SK-N-SH (cell line): ENCODE measurements at regions not wholly inside any gene's neighbourhood (a gene's known extent, or its start where the extent isn't known, plus 50 kb on each side); places are given as distances from the start of the nearest gene placed in this dataset.

ENCODE experiments used
- CTCF ChIA-PET: fragments of 300-600, 350-600 bp; formaldehyde crosslinking; extraction: SDS; loops from one replicate; lab custom pipeline; 2021; lab: Yijun Ruan, JAX
- POLR2A ChIA-PET: fragments of 350-600 bp; sonication (Branson Sonifier 250); formaldehyde crosslinking; extraction: SDS; loops from one replicate; lab custom pipeline; 2020; ENCODE audit warnings: antibody characterized with exemption, inconsistent platforms; lab: Yijun Ruan, JAX
- DNase-seq: peaks from one replicate; pipeline ENCODE4 v3.0.0; 2012
- H2AFZ ChIP-seq: fragments of 200-600 bp; sonication (generic); 2 replicates; pipeline ENCODE4 v1.8.1; 2016; ENCODE audit warnings: antibody characterized with exemption, mild to moderate bottlenecking, low read depth
- H3F3A ChIP-seq: fragments of 200-600 bp; sonication (generic); replicated peaks from 2 replicates; pipeline ENCODE3; 2016; ENCODE audit warnings: antibody characterized with exemption, mild to moderate bottlenecking; ENCODE audit not compliant: insufficient read depth
- H3K27ac ChIP-seq, 2 experiments: fragments of 200-500 bp in 1 of 2; fragments of 200-600 bp in 1 of 2; sonication (Bioruptor generic) in 1 of 2; sonication (generic), shearing (Covaris generic) in 1 of 2; 2 replicates each; pipeline versions ENCODE4 v1.5.1 to v1.6.1; 2014 to 2016; ENCODE audit warnings: low read depth in 2 of 2, inconsistent platforms in 1 of 2, low read length in 1 of 2, mild to moderate bottlenecking in 1 of 2, mixed read lengths in 1 of 2
- H3K27me3 ChIP-seq: fragments of 200-600 bp; sonication (generic), shearing (Covaris generic); 2 replicates; pipeline ENCODE4 v1.6.1; 2016; ENCODE audit warnings: mixed run types; ENCODE audit not compliant: insufficient read depth
- H3K36me3 ChIP-seq, 2 experiments: fragments of 200-500 bp in 1 of 2; fragments of 200-600 bp in 1 of 2; sonication (Bioruptor generic) in 1 of 2; sonication (generic) in 1 of 2; replicated peaks in 1 of 2; 2 replicates each; pipeline versions ENCODE3 to v1.5.1; 2014 to 2016; ENCODE audit warnings: low read length in 1 of 2, mild to moderate bottlenecking in 1 of 2; ENCODE audit not compliant: insufficient read depth in 2 of 2, control insufficient read depth in 1 of 2
- H3K4me1 ChIP-seq, 2 experiments: fragments of 200-500 bp in 1 of 2; fragments of 200-600 bp in 1 of 2; sonication (Bioruptor generic) in 1 of 2; sonication (generic), shearing (Covaris generic) in 1 of 2; 2 replicates each; pipeline versions ENCODE4 v1.5.1 to v1.6.1; 2014 to 2016; ENCODE audit warnings: low read depth in 1 of 2, low read length in 1 of 2, mixed run types in 1 of 2; ENCODE audit not compliant: insufficient read depth in 2 of 2, control insufficient read depth in 1 of 2
- H3K4me2 ChIP-seq: fragments of 200-600 bp; sonication (generic), shearing (Covaris generic); 2 replicates; pipeline ENCODE4 v1.6.1; 2017; ENCODE audit warnings: mixed run types
- H3K4me3 ChIP-seq, 2 experiments: fragments of 200-500 bp in 1 of 2; fragments of 200-600 bp in 1 of 2; sonication (Bioruptor generic) in 1 of 2; sonication (generic), shearing (Covaris generic) in 1 of 2; 2 replicates each; pipeline versions ENCODE4 v1.5.1 to v1.8.1; 2014 to 2016; ENCODE audit warnings: low read depth in 2 of 2, inconsistent platforms in 1 of 2, low read length in 1 of 2, mild to moderate bottlenecking in 1 of 2, mixed read lengths in 1 of 2, moderate library complexity in 1 of 2
- H3K79me2 ChIP-seq: fragments of 200-600 bp; sonication (generic); 2 replicates; pipeline ENCODE4 v1.8.1; 2017; ENCODE audit warnings: mild to moderate bottlenecking; ENCODE audit not compliant: insufficient read depth
- H3K9ac ChIP-seq: fragments of 200-600 bp; sonication (generic); 2 replicates; pipeline ENCODE4 v1.6.1; 2017; ENCODE audit warnings: mixed run types
- H3K9me2 ChIP-seq: fragments of 200-600 bp; sonication (generic); 2 replicates; pipeline ENCODE4 v1.6.1; 2017; ENCODE audit warnings: mixed run types
- H3K9me3 ChIP-seq: fragments of 200-600 bp; sonication (generic); 2 replicates; pipeline ENCODE4 v1.6.1; 2017; ENCODE audit warnings: mixed run types, mild to moderate bottlenecking, moderate library complexity
- H4K20me1 ChIP-seq: fragments of 200-600 bp; sonication (generic); 2 replicates; pipeline ENCODE4 v1.6.1; 2017; ENCODE audit warnings: mild to moderate bottlenecking, mixed run types; ENCODE audit not compliant: insufficient read depth
- CTCF ChIP-seq: fragments of 200-600 bp; sonication (generic); IDR thresholded peaks from 2 replicates; pipeline ENCODE4 v1.6.1; 2017; ENCODE audit warnings: antibody characterized with exemption, mild to moderate bottlenecking, moderate library complexity
- EP300 ChIP-seq, 2 experiments: IDR thresholded peaks; 2 replicates each; pipeline versions ENCODE4 v1.4.0 to v1.6.1; 2012; ENCODE audit warnings: borderline replicate concordance in 1 of 2, low read depth in 1 of 2, low read length in 1 of 2
- FOSL2 ChIP-seq: IDR thresholded peaks from 2 replicates; pipeline ENCODE4 v1.4.0; 2012; ENCODE audit warnings: low read depth, mild to moderate bottlenecking, moderate library complexity, borderline replicate concordance
- FOXJ3 ChIP-seq: sonication (generic); formaldehyde crosslinking; IDR thresholded peaks from 2 replicates; pipeline ENCODE4 v1.5.1; 2020; ENCODE audit warnings: mild to moderate bottlenecking, missing genetic modification reagents
- FOXM1 ChIP-seq: IDR thresholded peaks from 2 replicates; pipeline ENCODE4 v1.4.0; 2012; ENCODE audit warnings: low read depth, mild to moderate bottlenecking
- MAX ChIP-seq: IDR thresholded peaks from 2 replicates; pipeline ENCODE4 v1.4.0; 2012; ENCODE audit warnings: low read depth
- MXI1 ChIP-seq: IDR thresholded peaks from 2 replicates; pipeline ENCODE4 v1.6.1; 2012; ENCODE audit warnings: mild to moderate bottlenecking, low read depth, low read length, improper control_type of control experiment
- NRF1 ChIP-seq: IDR thresholded peaks from 2 replicates; pipeline ENCODE4 v1.6.1; 2012; ENCODE audit warnings: low read depth, mild to moderate bottlenecking, low read length
- PBX3 ChIP-seq: IDR thresholded peaks from 2 replicates; pipeline ENCODE4; 2012
- RCOR1 ChIP-seq: fragments of 150-350 bp; IDR thresholded peaks from 2 replicates; pipeline ENCODE4 v1.6.1; 2017; ENCODE audit warnings: antibody characterized with exemption, low read length
- TEAD4 ChIP-seq: IDR thresholded peaks from 2 replicates; pipeline ENCODE4 v1.4.0; 2012; ENCODE audit warnings: mild to moderate bottlenecking, borderline replicate concordance; ENCODE audit not compliant: insufficient read depth
- WGBS: methylation state at CpG from one replicate; pipeline ENCODE4 v1.1.6; 2017; ENCODE audit warnings: low lambda C conversion rate; 5-methylcytosine and 5-hydroxymethylcytosine counted together

GRCh38 chr7:106376026-106376799 is 91.4 kb upstream of the NAMPT start:
- 91% methylated on average over 3 of the region's 3 CpGs for WGBS
- no peaks in the 10 kb centered on the region for H4K20me1 ChIP-seq
- POLR2A ChIA-PET: no interaction called here
- H3K36me3 ChIP-seq: no peaks in the 10 kb centered on the region
- H3K27me3 ChIP-seq: no peaks in the 10 kb centered on the region
- peak; percentile 16 for DNase-seq
- CTCF ChIA-PET: interaction anchor here (0.9 to 2.8 kb wide), 4 partner anchors 10 to 200 kb away, joined by 3 to 10 read pairs (median 4); no protein-coding TSS in a partner anchor
- H3K79me2 ChIP-seq: no peaks in the 10 kb centered on the region
- no peak overlapping the region for H3K4me2 ChIP-seq
- no peak overlapping the region for H3K9ac ChIP-seq
- H3K4me3 ChIP-seq: no peak overlapping the region
- TF ChIP-seq CTCF (no peak), RCOR1 (0 out of 2 replicates have a peak, but pooled peaks have one; percentile 26), EP300 (IDR thresholded peaks at IDR 0.05; ENCODE audit: borderline replicate concordance in 1 of 2, low read depth in 1 of 2, low read length in 1 of 2) (0 out of 4 replicates have a peak, but pooled peaks of 1 of the 2 experiments have one; percentile 19), FOXJ3 (no peak)
- H3F3A ChIP-seq: no peaks in the 10 kb centered on the region
- no peak overlapping the region for H2AFZ ChIP-seq
- peaks cover 0 to 3% of the 10 kb centered on the region in 2 experiments; a peak in 1 of 4 replicates for H3K4me1 ChIP-seq
- no peaks in the 10 kb centered on the region for H3K9me3 ChIP-seq
- no peak overlapping the region for H3K27ac ChIP-seq
- no peaks in the 10 kb centered on the region for H3K9me2 ChIP-seq

- CTCF ChIA-PET: interaction anchor here (1.1 to 2.8 kb wide), 3 partner anchors 11 to 199 kb away, joined by 3 to 10 read pairs (median 5); no protein-coding TSS in a partner anchor
- 96% methylated on average over 2 of the region's 2 CpGs for WGBS
These were observed 90.7 kb upstream of the NAMPT start for GRCh38 chr7:106375499-106375898.

More at GRCh38 chr7:106375499-106375898, 90.7 kb upstream of the NAMPT start:
- no peaks in the 10 kb centered on the region for H3K36me3 ChIP-seq
- H2AFZ ChIP-seq: no peak overlapping the region
- no peaks in the 10 kb centered on the region for H4K20me1 ChIP-seq
- peaks cover 0 to 3% of the 10 kb centered on the region in 2 experiments; a peak in 1 of 4 replicates for H3K4me1 ChIP-seq
- no peaks in the 10 kb centered on the region for H3F3A ChIP-seq
- H3K4me2 ChIP-seq: no peak overlapping the region
- no peak overlapping the region for H3K9ac ChIP-seq
- TF ChIP-seq FOXM1: no peak
- TF ChIP-seq RCOR1: no peak
- TF ChIP-seq PBX3: no peak
- no peak for TF ChIP-seq FOXJ3
- no peak for TF ChIP-seq NRF1
- no peak for TF ChIP-seq MXI1
- TF ChIP-seq EP300 (IDR thresholded peaks at IDR 0.05; ENCODE audit: borderline replicate concordance in 1 of 2, low read depth in 1 of 2, low read length in 1 of 2): no peak
- TF ChIP-seq FOSL2: no peak
- no peak for TF ChIP-seq TEAD4
- no peak for TF ChIP-seq MAX
- TF ChIP-seq, all 33 proteins: peak for 0
- Histone ChIP-seq H3K9me3 (no peaks in the 10 kb centered on the region), H3K9me2 (no peaks in the 10 kb centered on the region), H3K27me3 (no peaks in the 10 kb centered on the region), H3K4me3 (no peak overlapping the region), H3K27ac (no peak overlapping the region), H3K79me2 (no peaks in the 10 kb centered on the region)
- no peak for DNase-seq
- POLR2A ChIA-PET: no interaction called here
